ENCODE measurements at regions not wholly inside any gene's neighbourhood (a gene's known extent, or its start where the extent isn't known, plus 50 kb on each side); places are given as distances from the start of the nearest gene placed in this dataset.

DNA sequence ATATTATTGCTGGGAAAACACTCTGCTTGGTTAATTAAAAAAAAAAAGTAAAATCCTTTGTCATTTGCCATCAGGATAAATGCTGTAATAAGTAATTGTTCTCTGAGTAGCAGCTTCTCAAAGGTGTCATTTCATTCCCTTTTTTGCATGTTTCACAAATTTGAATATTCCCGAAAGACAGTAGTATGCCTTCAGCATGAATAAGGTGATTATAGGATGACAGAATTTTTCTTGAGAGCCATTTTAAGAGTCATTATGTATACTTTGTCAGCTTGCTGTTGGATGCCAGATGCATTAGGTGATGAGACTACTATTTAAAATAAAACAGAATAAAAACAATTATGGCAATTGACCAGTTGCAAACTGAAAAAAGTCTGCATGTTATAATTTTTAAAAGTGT is 200.7 kb downstream of the HDGFL1 start:
- no peak overlapping the region for H2BK5ac ChIP-seq (ENCODE audit: insufficient read length, low read length)
- no peak overlapping the region for H3K14ac ChIP-seq (ENCODE audit: insufficient read depth, low read length)
- H4K8ac ChIP-seq (replicated peaks; ENCODE audit: insufficient read length, low read depth, low read length), result no peak overlapping the region
- no peak overlapping the region for H3K23ac ChIP-seq (ENCODE audit: insufficient read length, low read depth, low read length)
- H2AFZ ChIP-seq (ENCODE audit: low read length), result no peak overlapping the region
- H3K56ac ChIP-seq (ENCODE audit: insufficient read length, low read depth, low read length), result no peak overlapping the region
- no peaks in the 10 kb centered on the region for H3K79me2 ChIP-seq (ENCODE audit: insufficient read depth, low read length)
- no peak overlapping the region for H3K27ac ChIP-seq (ENCODE audit: insufficient read length, low read depth, low read length)
- H3K18ac ChIP-seq (ENCODE audit: insufficient read length, low read depth, low read length), result no peak overlapping the region
- H2BK120ac ChIP-seq (ENCODE audit: low read depth, low read length, poor library complexity, severe bottlenecking), result no peak overlapping the region
- TF ChIP-seq, protein P1, sequence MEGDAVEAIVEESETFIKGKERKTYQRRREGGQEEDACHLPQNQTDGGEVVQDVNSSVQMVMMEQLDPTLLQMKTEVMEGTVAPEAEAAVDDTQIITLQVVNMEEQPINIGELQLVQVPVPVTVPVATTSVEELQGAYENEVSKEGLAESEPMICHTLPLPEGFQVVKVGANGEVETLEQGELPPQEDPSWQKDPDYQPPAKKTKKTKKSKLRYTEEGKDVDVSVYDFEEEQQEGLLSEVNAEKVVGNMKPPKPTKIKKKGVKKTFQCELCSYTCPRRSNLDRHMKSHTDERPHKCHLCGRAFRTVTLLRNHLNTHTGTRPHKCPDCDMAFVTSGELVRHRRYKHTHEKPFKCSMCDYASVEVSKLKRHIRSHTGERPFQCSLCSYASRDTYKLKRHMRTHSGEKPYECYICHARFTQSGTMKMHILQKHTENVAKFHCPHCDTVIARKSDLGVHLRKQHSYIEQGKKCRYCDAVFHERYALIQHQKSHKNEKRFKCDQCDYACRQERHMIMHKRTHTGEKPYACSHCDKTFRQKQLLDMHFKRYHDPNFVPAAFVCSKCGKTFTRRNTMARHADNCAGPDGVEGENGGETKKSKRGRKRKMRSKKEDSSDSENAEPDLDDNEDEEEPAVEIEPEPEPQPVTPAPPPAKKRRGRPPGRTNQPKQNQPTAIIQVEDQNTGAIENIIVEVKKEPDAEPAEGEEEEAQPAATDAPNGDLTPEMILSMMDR (conservative IDR thresholded peaks at IDR 0.05), result no peak
- WGBS (ENCODE audit: extremely low coverage, insufficient read length, low lambda C conversion rate), result no CpG with 5 or more reads among the region's 1 CpG
- H2BK15ac ChIP-seq (ENCODE audit: low read depth, low read length), result no peak overlapping the region
- no peak overlapping the region for H3K27ac Mint-ChIP-seq
- DNase-seq, result no peak
- no peak overlapping the region for H3K4ac ChIP-seq (ENCODE audit: low read depth, low read length)
- no peaks in the 10 kb centered on the region for H4K20me1 ChIP-seq (ENCODE audit: control insufficient read depth, insufficient read depth, insufficient read length)
- no peak overlapping the region for H3K4me3 Mint-ChIP-seq
- H3K4me1 ChIP-seq (ENCODE audit: insufficient read depth, low read length), result no peaks in the 10 kb centered on the region
- H4K91ac ChIP-seq (ENCODE audit: insufficient read length, low read depth, low read length), result no peak overlapping the region
- no peak overlapping the region for H4K5ac ChIP-seq (ENCODE audit: insufficient read length, low read depth, low read length)
- no peak overlapping the region for H3T11ph ChIP-seq (ENCODE audit: low read length)
- H3K9me3 Mint-ChIP-seq, result no peaks in the 10 kb centered on the region; a peak in 1 of 5 replicates
- no peak overlapping the region for H2AK5ac ChIP-seq (ENCODE audit: insufficient read length, low read length)
- no peak overlapping the region for H3K9ac ChIP-seq (ENCODE audit: extremely low read depth, insufficient read length, low read length)
- H3K4me2 ChIP-seq (ENCODE audit: insufficient read depth, insufficient read length, low read length), result no peak overlapping the region
- H3K27me3 ChIP-seq (ENCODE audit: insufficient read depth, low read length), result no peaks in the 10 kb centered on the region
- H3K9me3 ChIP-seq (ENCODE audit: control insufficient read depth, low read depth, low read length), result no peaks in the 10 kb centered on the region
- H3K79me1 ChIP-seq (ENCODE audit: insufficient read depth, low read depth, low read length, poor library complexity, severe bottlenecking), result no peaks in the 10 kb centered on the region
- H2BK12ac ChIP-seq (ENCODE audit: insufficient read length, low read depth, low read length), result no peak overlapping the region
- H3K23me2 ChIP-seq (ENCODE audit: insufficient read length, low read depth, low read length, poor library complexity, severe bottlenecking), result no peaks in the 10 kb centered on the region
- H3K27me3 Mint-ChIP-seq (ENCODE audit: low read depth), result no peaks in the 10 kb centered on the region
- H2BK20ac ChIP-seq (ENCODE audit: low read depth, low read length, poor library complexity, severe bottlenecking), result no peak overlapping the region
- peaks cover 0 to 3% (median 0%) of the 10 kb centered on the region in 3 experiments; a peak in 3 of 7 replicates for H3K36me3 Mint-ChIP-seq (ENCODE audit: insufficient read depth in 1 of 3, low read depth in 3 of 3)
- H3K4me1 Mint-ChIP-seq, result no peaks in the 10 kb centered on the region
